SK-N-MC (cell line): ENCODE measurements at regions not wholly inside any gene's neighbourhood (a gene's known extent, or its start where the extent isn't known, plus 50 kb on each side); places are given as distances from the start of the nearest gene placed in this dataset.

Source experiments
- DNase-seq: peaks from one replicate; pipeline ENCODE4 v3.0.0-alpha.2; 2011; ENCODE audit warnings: low read depth, low spot score
- H3K27ac ChIP-seq: fragments of 200-600 bp; sonication (generic); 2 replicates; pipeline ENCODE4 v1.5.1; 2016; ENCODE audit warnings: mixed run types
- H3K36me3 ChIP-seq: fragments of 200-600 bp; sonication (generic); 2 replicates; pipeline ENCODE4 v1.6.1; 2017; ENCODE audit warnings: antibody characterized with exemption, low read length, mixed read lengths; ENCODE audit not compliant: insufficient read depth
- H3K4me3 ChIP-seq: fragments of 200-600 bp; sonication (generic); 2 replicates; pipeline ENCODE4 v1.5.1; 2016
- H3K9ac ChIP-seq: fragments of 200-600 bp; sonication (generic); 2 replicates; pipeline ENCODE4 v1.8.0; 2017; ENCODE audit warnings: mixed run types, mixed read lengths; ENCODE audit not compliant: insufficient read length
- H3K9me3 ChIP-seq: fragments of 200-600 bp; sonication (generic); 2 replicates; pipeline ENCODE4 v1.6.1; 2017; ENCODE audit warnings: low read depth, mild to moderate bottlenecking, antibody characterized with exemption, low read length, moderate library complexity, mixed read lengths
- EZH2 ChIP-seq: fragments of 200-600 bp; sonication (generic); IDR thresholded peaks from one replicate; pipeline ENCODE4 v1.6.1; 2017; ENCODE audit warnings: antibody characterized with exemption
- FOXP2 ChIP-seq: optimal IDR thresholded peaks from 2 replicates; pipeline ENCODE3; 2011; ENCODE audit warnings: mild to moderate bottlenecking, moderate library complexity; ENCODE audit not compliant: insufficient read depth; ENCODE audit errors: extremely low read length, control extremely low read depth
- POLR2AphosphoS5 ChIP-seq: IDR thresholded peaks from 2 replicates; pipeline ENCODE4 v1.6.1; 2012; ENCODE audit warnings: mild to moderate bottlenecking, low read depth, low read length, borderline replicate concordance

DNA sequence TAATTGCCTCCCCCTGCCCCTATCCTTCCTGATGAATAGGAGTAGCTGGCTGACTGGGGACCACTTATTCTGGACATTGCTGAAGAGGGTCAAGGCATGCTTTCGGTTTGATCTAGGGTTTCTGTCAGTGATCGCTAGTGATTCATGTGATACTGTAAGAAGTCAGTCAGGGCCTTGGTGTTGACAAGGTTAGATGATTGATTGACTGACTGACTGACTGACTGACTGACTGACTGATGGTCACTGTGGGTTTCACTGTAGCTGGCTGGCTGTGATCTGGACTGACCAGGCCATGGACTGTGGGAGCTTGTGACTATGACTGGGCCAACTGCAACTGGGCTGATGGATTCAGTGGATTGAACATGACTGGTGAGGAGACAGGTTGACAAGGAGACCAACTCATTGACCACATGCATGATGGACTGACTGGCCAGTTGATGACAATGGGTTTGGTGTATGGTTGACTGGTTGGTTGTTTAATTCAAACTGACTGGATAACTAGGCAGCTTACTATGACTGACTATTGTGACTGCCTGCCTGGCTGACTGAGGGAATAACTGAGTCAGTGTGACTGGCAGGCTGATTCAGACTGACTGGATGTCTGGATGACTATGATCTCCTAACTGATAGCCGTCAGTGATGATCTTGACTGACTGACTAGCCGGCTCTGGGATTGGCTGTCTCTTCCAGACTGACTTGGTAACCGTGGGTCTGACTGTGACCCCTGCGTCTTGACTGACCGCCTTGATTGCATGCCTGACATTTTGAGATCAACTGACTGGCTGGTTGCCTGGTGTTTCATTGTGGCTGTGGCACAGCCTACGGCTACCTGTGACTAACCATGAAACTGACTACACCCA lies 509.9 kb downstream of the SHQ1 start:
- no peak for DNase-seq
- H3K9me3 ChIP-seq: no peaks in the 10 kb centered on the region
- no peak overlapping the region for H3K9ac ChIP-seq
- no peaks in the 10 kb centered on the region for H3K36me3 ChIP-seq
- no peak overlapping the region for H3K27ac ChIP-seq
- no peak overlapping the region for H3K4me3 ChIP-seq
- TF ChIP-seq POLR2AphosphoS5: no peak
- no peak for TF ChIP-seq EZH2

DNA sequence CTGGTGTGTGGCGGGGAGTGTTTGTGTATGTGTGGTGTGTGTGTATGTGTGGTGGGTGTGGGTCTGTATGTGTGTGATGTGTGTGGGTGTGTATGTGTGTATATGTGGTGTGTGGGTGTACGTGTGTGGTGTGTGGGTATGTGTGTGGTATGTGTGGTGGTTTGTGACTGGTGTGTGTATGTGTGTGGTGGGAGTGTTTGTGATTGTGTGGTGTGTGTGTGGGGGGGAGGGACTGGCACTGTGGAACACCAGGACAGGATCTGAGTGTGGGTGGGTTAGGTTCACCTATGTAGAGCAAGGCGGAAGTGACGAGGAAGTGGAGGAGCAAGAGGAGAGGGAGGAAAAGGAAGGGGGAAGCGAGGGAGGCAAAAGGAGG lies 510.8 kb downstream of the SHQ1 start:
- H3K9ac ChIP-seq: no peak overlapping the region
- TF ChIP-seq POLR2AphosphoS5 (no peak), FOXP2 (no peak), EZH2 (no peak)
- H3K4me3 ChIP-seq: peak overlapping the region; percentile 52; the same call in 1 of the 2 replicates
- H3K27ac ChIP-seq: no peak overlapping the region
- no peaks in the 10 kb centered on the region for H3K9me3 ChIP-seq
- H3K36me3 ChIP-seq: no peaks in the 10 kb centered on the region
- DNase-seq: no peak

GRCh38 chr3:72336821-72337479 lies 511.3 kb downstream of the SHQ1 start:
- Histone ChIP-seq H3K4me3 (peak overlapping the region; percentile 52), H3K9ac (no peak overlapping the region), H3K27ac (no peak overlapping the region), H3K36me3 (no peaks in the 10 kb centered on the region), H3K9me3 (no peaks in the 10 kb centered on the region)
- TF ChIP-seq FOXP2: no peak
- no peak for TF ChIP-seq EZH2
- no peak for TF ChIP-seq POLR2AphosphoS5
- no peak for DNase-seq

GRCh38 chr3:72336114-72336651 lies 512.1 kb downstream of the SHQ1 start:
- Histone ChIP-seq H3K36me3 (no peaks in the 10 kb centered on the region), H3K4me3 (no peak overlapping the region), H3K9me3 (no peaks in the 10 kb centered on the region), H3K27ac (no peak overlapping the region), H3K9ac (no peak overlapping the region)
- TF ChIP-seq FOXP2 (no peak), POLR2AphosphoS5 (no peak), EZH2 (no peak)
- no peak for DNase-seq

DNA sequence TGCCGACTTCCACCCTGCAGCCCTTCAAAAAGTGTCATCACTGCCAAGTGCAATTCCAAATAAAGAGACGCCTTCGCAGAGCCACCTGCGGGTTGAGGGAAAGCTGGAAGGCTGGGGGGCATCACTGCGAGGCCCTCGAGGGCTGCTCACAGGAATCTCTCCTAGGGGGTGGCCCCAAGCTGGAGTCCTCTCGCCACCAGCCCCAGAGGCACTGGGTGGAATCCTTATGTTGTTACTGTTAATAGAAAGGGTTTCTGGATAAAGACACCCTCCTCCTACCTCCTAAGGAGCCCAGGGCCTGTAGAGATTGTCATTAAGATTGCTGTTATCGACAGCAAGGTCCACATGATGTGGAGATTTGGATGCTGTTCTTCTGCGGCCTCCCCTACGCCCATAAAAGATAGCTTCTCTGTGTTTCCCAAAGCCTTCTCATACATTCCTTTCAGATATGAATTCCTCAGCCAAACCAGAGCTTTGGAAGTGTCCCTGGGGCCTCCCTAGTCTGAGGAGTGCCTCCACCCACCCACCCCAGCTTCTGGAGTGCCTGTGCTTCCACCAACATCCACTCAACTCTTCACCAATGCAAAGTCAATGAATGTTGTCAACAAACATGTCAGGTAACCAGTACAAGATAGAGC lies 512.7 kb downstream of the SHQ1 start:
- no peak overlapping the region for H3K27ac ChIP-seq
- DNase-seq: no peak

GRCh38 chr3:72334681-72335457 lies 513.4 kb downstream of the SHQ1 start:
- H3K9me3 ChIP-seq: no peaks in the 10 kb centered on the region
- H3K4me3 ChIP-seq: no peak overlapping the region
- H3K36me3 ChIP-seq: no peaks in the 10 kb centered on the region
- DNase-seq: no peak
- H3K9ac ChIP-seq: no peak overlapping the region
- no peak overlapping the region for H3K27ac ChIP-seq
- no peak for TF ChIP-seq EZH2

More for the DNA sequence above, 512.7 kb downstream of the SHQ1 start:
- Histone ChIP-seq H3K9me3 (no peaks in the 10 kb centered on the region), H3K4me3 (no peak overlapping the region), H3K9ac (no peak overlapping the region), H3K36me3 (no peaks in the 10 kb centered on the region)
- TF ChIP-seq POLR2AphosphoS5 (no peak), EZH2 (no peak), FOXP2 (no peak)

- no peak for DNase-seq
- no peak for TF ChIP-seq POLR2AphosphoS5
- no peak for TF ChIP-seq FOXP2
- no peak for TF ChIP-seq EZH2
- no peak overlapping the region for H3K9ac ChIP-seq
- no peak overlapping the region for H3K4me3 ChIP-seq
- no peaks in the 10 kb centered on the region for H3K36me3 ChIP-seq
- no peaks in the 10 kb centered on the region for H3K9me3 ChIP-seq
- no peak overlapping the region for H3K27ac ChIP-seq
Observed at GRCh38 chr3:72332689-72333088, 515.6 kb downstream of the SHQ1 start.

DNA sequence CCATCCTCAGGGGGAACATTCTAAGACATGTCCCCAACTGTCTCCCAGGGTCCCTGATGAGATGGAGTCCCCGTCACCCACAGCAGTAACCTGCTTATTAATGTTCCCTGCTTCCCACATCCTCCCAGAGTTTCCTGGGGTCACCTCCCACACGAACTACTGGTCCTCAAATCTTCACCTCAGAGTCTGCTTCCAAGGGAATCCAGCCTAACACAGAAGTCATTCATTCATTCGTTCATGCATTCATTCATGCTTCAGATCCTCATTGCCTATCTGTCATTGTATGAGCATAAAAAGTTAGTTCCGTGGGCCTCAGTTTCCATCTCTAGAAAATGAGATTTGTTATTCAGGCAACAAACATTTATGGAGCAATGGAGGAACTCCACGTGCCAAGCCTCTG lies 516.2 kb downstream of the SHQ1 start:
- H3K9me3 ChIP-seq: no peaks in the 10 kb centered on the region
- no peak overlapping the region for H3K9ac ChIP-seq
- TF ChIP-seq POLR2AphosphoS5 (no peak), EZH2 (no peak), FOXP2 (no peak)
- H3K36me3 ChIP-seq: no peaks in the 10 kb centered on the region
- DNase-seq: no peak
- H3K27ac ChIP-seq: no peak overlapping the region
- H3K4me3 ChIP-seq: no peak overlapping the region
